Muscle of leg (tissue), 3 donors: ENCODE measurements at regions not wholly inside any gene's neighbourhood (a gene's known extent, or its start where the extent isn't known, plus 50 kb on each side); places are given as distances from the start of the nearest gene placed in this dataset.

Source experiments
- DNase-seq: peaks from one replicate; pipeline ENCODE4 v3.0.0; 2013
- H3K27ac ChIP-seq: one replicate; pipeline ENCODE4 v1.5.1; 2013; ENCODE audit warnings: mild to moderate bottlenecking, low read length, control low read depth
- H3K27me3 ChIP-seq: one replicate; pipeline ENCODE4 v1.6.1; 2013; ENCODE audit warnings: low read length; ENCODE audit not compliant: control insufficient read depth, insufficient read depth
- H3K36me3 ChIP-seq: one replicate; pipeline ENCODE4 v1.6.1; 2013; ENCODE audit warnings: low read length; ENCODE audit not compliant: control insufficient read depth, insufficient read depth
- H3K4me1 ChIP-seq: one replicate; pipeline ENCODE4 v1.6.1; 2013; ENCODE audit warnings: low read length; ENCODE audit not compliant: control insufficient read depth, insufficient read depth
- H3K4me3 ChIP-seq: one replicate; pipeline ENCODE4 v1.5.1; 2013; ENCODE audit warnings: low read length, control low read depth
- H3K9me3 ChIP-seq: replicated peaks from 2 replicates; pipeline ENCODE4 v1.6.1; 2013; ENCODE audit warnings: low read depth, low read length; ENCODE audit not compliant: control insufficient read depth
- WGBS: methylation state at CpG from one replicate; pipeline ENCODE4 v1.1.5; 2013; ENCODE audit warnings: missing lambda C conversion rate; ENCODE audit not compliant: insufficient coverage; 5-methylcytosine and 5-hydroxymethylcytosine counted together

GRCh38 chr3:106242781-106243180, 374.0 kb upstream of the CBLB start:
- H3K27ac ChIP-seq: no peak overlapping the region
- no peaks in the 10 kb centered on the region for H3K4me1 ChIP-seq
- H3K36me3 ChIP-seq: no peaks in the 10 kb centered on the region
- H3K27me3 ChIP-seq: no peaks in the 10 kb centered on the region
- no CpG with 5 or more reads among the region's 3 CpGs for WGBS
- no peaks in the 10 kb centered on the region for H3K9me3 ChIP-seq
- H3K4me3 ChIP-seq: no peak overlapping the region
- DNase-seq: peak; percentile 71

GRCh38 chr3:106245400-106245799, 376.6 kb upstream of the CBLB start:
- H3K4me1 ChIP-seq: no peaks in the 10 kb centered on the region
- no peak for DNase-seq
- no peak overlapping the region for H3K4me3 ChIP-seq
- H3K27me3 ChIP-seq: no peaks in the 10 kb centered on the region
- H3K27ac ChIP-seq: no peak overlapping the region
- no peaks in the 10 kb centered on the region for H3K36me3 ChIP-seq
- H3K9me3 ChIP-seq: no peaks in the 10 kb centered on the region

GRCh38 chr3:106247902-106248684, 379.3 kb upstream of the CBLB start:
- WGBS: no CpG with 5 or more reads among the region's 5 CpGs
- Histone ChIP-seq H3K9me3 (peaks cover 8% of the 10 kb centered on the region), H3K27me3 (no peaks in the 10 kb centered on the region), H3K4me3 (no peak overlapping the region), H3K4me1 (no peaks in the 10 kb centered on the region), H3K27ac (no peak overlapping the region), H3K36me3 (no peaks in the 10 kb centered on the region)
- DNase-seq: peak; percentile 15

- Histone ChIP-seq H3K4me3 (no peak overlapping the region), H3K4me1 (no peaks in the 10 kb centered on the region), H3K27ac (no peak overlapping the region), H3K36me3 (no peaks in the 10 kb centered on the region), H3K9me3 (peaks cover 8% of the 10 kb centered on the region), H3K27me3 (no peaks in the 10 kb centered on the region)
- WGBS: no CpG with 5 or more reads among the region's 2 CpGs
- DNase-seq: no peak
Measured at GRCh38 chr3:106249159-106249558, 380.3 kb upstream of the CBLB start.

GRCh38 chr3:106249981-106250380, 381.2 kb upstream of the CBLB start:
- DNase-seq: no peak
- H3K4me1 ChIP-seq: no peaks in the 10 kb centered on the region
- H3K9me3 ChIP-seq: peaks cover 8% of the 10 kb centered on the region
- no peaks in the 10 kb centered on the region for H3K27me3 ChIP-seq
- H3K4me3 ChIP-seq: no peak overlapping the region
- H3K27ac ChIP-seq: no peak overlapping the region
- H3K36me3 ChIP-seq: no peaks in the 10 kb centered on the region

- Histone ChIP-seq H3K4me3 (no peak overlapping the region), H3K4me1 (no peaks in the 10 kb centered on the region), H3K9me3 (peaks cover 8% of the 10 kb centered on the region), H3K27ac (no peak overlapping the region), H3K36me3 (no peaks in the 10 kb centered on the region), H3K27me3 (no peaks in the 10 kb centered on the region)
- 100% methylated on average over 1 of the region's 2 CpGs for WGBS
- no peak for DNase-seq
Measured at GRCh38 chr3:106251160-106251892, 382.5 kb upstream of the CBLB start.

GRCh38 chr3:106255870-106256248, 387.0 kb upstream of the CBLB start:
- Histone ChIP-seq H3K27me3 (no peaks in the 10 kb centered on the region), H3K27ac (no peak overlapping the region), H3K4me1 (no peaks in the 10 kb centered on the region), H3K4me3 (no peak overlapping the region), H3K9me3 (peaks cover 7% of the 10 kb centered on the region), H3K36me3 (no peaks in the 10 kb centered on the region)
- DNase-seq: no peak
- WGBS: 77% methylated on average over 4 of the region's 6 CpGs

- no peak overlapping the region for H3K27ac ChIP-seq
- no peak overlapping the region for H3K4me3 ChIP-seq
- DNase-seq: no peak
Measured at GRCh38 chr3:106256249-106256957, 387.6 kb upstream of the CBLB start.

GRCh38 chr3:106257172-106257571, 388.4 kb upstream of the CBLB start:
- Histone ChIP-seq H3K27ac (no peak overlapping the region), H3K4me3 (no peak overlapping the region), H3K4me1 (no peaks in the 10 kb centered on the region), H3K36me3 (no peaks in the 10 kb centered on the region), H3K9me3 (no peaks in the 10 kb centered on the region), H3K27me3 (no peaks in the 10 kb centered on the region)
- DNase-seq: no peak
- no CpG with 5 or more reads among the region's 3 CpGs for WGBS

More at GRCh38 chr3:106256249-106256957, 387.6 kb upstream of the CBLB start:
- Histone ChIP-seq H3K27me3 (no peaks in the 10 kb centered on the region), H3K4me1 (no peaks in the 10 kb centered on the region), H3K36me3 (no peaks in the 10 kb centered on the region), H3K9me3 (peaks cover 2% of the 10 kb centered on the region)
- 80% methylated on average over 7 of the region's 11 CpGs for WGBS

GRCh38 chr3:106261396-106261795, 392.6 kb upstream of the CBLB start:
- no peak overlapping the region for H3K4me3 ChIP-seq
- H3K27me3 ChIP-seq: no peaks in the 10 kb centered on the region
- WGBS: 100% methylated on average over 1 of the region's 1 CpG
- no peaks in the 10 kb centered on the region for H3K4me1 ChIP-seq
- no peaks in the 10 kb centered on the region for H3K36me3 ChIP-seq
- DNase-seq: no peak
- no peaks in the 10 kb centered on the region for H3K9me3 ChIP-seq
- no peak overlapping the region for H3K27ac ChIP-seq
